ENCODE measurements at regions not wholly inside any gene's neighbourhood (a gene's known extent, or its start where the extent isn't known, plus 50 kb on each side); places are given as distances from the start of the nearest gene placed in this dataset.

DNA sequence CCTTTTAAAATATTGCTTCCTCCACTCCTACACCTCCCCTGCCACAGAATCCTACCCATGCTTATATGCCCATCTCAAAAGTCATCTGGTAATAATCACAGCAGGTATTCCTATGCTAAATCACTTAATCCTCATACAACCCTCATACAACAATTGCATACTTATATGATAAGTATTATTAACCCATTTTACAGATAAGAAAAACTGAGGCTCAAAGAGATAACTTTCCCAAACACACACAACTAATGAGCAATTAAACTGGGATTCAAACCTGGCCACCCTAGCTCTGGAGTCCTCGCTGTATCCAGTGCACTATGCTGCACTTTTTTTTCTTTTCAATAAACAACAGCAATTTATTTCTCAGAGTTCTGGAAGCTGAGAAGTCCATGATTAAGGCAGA lies 99.8 kb upstream of the TSPAN5 start:
- DNase-seq = no peak

GRCh38 chr4:98754736-98755135 lies 96.3 kb upstream of the TSPAN5 start:
- DNase-seq = no peak

DNA sequence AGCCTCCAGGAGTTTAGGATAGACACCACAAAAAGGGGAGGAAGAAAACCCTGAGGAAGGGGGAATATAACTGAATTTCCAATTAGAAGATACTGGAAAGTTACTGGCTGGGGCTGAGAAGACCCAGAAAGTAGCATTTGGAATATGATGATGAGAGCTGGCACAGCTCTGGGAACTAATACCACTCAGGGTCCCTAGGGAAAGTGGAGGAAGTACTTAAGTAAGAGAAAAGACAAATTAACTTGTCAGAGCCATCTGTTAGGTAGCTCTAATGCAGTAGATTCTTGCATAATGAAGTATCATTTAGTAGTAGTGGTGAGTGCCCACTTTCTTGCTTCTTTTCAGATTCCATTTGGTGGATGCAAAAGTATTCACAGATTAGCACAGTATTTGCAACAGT lies 90.8 kb upstream of the TSPAN5 start:
- DNase-seq = no peak

DNA sequence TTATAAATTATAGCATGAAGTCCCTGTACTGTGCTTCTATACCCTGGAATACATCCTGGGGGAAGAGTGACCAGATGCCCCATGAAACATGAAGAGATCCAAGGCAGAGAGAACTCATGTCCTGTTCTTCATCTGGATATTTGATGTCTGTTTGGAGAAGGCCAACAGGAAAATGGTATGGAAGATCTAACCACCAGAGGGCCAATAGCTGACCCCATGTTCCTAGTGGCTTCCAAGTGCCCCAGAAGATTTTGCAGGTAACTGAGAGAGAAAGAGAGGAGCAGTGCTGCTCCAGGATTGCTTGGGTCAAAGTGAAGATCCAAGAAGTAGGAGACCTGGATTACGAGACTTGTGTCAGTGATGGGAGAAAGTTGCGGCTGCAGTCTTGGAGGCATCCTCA lies 90.2 kb upstream of the TSPAN5 start:
- no peak for DNase-seq

- DNase-seq = no peak
Measured at GRCh38 chr4:98747393-98748091, 89.1 kb upstream of the TSPAN5 start.

GRCh38 chr4:98746936-98747335 lies 88.5 kb upstream of the TSPAN5 start:
- no peak for DNase-seq

- no peak for DNase-seq
Measured at GRCh38 chr4:98746530-98746929, 88.1 kb upstream of the TSPAN5 start.

GRCh38 chr4:98745366-98745765 lies 87.0 kb upstream of the TSPAN5 start:
- DNase-seq = peak in 1 of 2 donors; percentile 7

DNA sequence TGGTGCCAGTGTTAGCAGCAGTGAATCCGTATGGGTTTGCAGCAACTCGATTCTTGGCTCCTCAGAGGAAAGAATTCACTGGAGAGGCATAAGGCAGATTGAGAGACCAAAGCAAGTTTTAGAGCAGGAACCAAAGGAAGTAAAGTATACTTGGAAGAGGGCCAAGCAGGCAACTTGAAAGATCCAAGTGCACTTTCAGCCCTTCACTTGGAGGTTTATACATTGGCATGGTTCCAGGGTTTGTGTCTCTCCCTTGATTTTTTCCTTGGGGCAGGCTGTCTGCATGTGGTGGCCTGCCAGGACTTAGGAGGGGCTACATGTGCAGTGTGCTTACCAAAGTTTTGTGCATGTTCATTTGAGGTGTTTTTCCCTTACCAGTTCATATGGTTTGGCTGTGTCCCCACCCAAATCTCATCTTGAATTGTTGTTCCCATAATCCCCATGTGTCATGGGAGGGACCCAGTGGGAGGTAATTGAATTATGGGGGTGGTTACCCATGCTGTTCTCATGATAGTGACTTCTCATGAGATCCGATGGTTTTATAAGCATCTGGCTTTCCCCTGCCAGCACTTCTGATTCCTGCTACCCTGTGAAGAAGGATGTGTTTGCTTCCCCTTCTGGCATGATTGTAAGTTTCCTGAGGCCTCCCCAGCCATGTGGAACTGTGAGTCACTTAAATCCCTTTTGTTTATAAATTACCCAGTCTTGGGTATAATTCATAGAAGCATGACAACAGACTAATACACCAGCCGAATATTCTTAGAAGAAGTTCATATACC lies 86.2 kb upstream of the TSPAN5 start:
- DNase-seq = no peak

DNA sequence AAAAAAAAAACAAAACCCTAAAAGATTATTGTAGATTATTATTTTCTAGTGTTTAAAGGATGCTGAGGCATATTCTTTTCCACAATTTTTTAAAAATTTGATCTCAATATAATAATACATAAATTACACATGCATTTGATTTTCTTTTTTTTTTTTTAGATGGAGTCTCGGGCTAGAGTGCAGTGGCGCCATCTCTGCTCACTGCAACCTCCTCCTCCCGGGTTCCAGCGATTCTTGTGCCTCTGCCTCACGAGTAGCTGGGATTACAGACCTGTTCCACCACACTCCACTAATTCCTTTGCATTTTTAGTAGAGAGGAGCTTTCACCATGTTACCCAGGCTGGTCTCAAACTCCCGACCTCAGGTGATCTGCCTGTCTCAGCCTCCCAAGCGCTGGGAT lies 83.5 kb upstream of the TSPAN5 start:
- no peak for DNase-seq

GRCh38 chr4:98739751-98740150 lies 81.3 kb upstream of the TSPAN5 start:
- DNase-seq = no peak

DNA sequence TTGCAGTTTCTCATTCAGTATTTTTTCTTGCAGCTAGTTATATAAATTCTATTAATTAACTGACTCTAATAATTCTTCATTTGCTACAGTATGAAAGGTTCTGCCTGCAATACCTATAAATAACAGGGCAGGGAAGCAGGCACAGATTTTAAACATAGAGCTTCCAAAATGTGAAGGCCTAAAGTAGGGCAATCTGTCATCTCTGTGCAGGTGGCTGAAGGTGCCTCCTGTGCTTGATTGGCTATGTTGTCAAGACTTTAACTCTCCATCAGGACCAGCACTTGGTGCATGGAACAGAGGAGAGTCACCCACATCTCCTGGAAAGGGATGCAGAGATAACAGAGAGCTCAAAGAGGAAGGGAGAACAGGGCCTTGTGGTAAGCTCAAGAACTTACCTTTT lies 75.2 kb upstream of the TSPAN5 start:
- no peak for DNase-seq

DNA sequence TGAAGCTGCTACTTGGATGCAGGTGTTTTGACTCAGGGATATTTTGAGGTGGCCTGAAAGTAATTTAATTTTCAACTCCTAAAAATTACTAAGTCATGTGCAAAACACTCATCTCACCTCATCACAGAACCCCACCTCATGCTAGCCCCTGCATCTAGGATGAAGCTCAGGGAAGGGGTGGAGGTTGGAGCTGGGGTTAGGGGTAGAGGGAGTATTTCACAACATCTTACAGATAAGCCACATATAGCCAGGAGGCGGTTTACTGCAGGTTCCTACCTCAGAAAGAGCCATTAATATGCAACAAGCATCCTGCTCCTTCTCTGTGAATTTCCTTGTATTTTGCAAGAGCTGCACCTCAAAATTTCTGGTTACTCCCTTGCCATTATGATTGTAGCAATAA lies 70.5 kb upstream of the TSPAN5 start:
- DNase-seq = no peak

GRCh38 chr4:98728433-98728832 lies 70.0 kb upstream of the TSPAN5 start:
- DNase-seq = peak in 1 of 2 donors; percentile 55

GRCh38 chr4:98722000-98722399 lies 63.6 kb upstream of the TSPAN5 start:
- no peak for DNase-seq

DNA sequence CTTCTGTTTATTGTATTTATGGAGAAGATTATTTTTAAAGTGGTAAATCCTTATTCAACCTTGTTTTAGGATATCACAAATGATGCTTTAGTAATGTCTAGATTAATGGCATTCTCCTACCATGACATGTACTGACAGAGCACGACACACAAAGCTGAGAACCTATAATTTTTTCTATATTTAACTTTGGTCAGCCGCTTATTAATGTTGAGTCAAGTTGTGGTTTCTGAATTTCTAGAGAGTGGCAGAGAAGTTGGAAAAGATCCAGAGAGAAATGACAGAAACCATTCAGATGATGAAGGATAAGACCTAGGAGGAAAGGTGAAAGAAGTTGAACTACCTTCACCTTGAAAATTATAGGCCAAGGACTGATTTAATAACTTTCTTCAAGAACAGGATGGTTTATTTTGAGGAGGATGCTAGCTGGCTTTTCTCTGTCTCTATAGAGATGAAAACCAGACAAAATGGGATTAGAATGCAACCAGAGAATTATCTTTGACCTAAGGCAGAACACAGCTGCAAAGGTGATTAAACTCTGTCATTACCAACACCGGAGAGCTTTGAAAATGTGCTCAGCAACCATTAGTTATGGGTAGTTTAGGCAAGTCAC lies 62.6 kb upstream of the TSPAN5 start:
- no peak for DNase-seq

GRCh38 chr4:98716796-98717195 lies 58.4 kb upstream of the TSPAN5 start:
- DNase-seq = no peak

DNA sequence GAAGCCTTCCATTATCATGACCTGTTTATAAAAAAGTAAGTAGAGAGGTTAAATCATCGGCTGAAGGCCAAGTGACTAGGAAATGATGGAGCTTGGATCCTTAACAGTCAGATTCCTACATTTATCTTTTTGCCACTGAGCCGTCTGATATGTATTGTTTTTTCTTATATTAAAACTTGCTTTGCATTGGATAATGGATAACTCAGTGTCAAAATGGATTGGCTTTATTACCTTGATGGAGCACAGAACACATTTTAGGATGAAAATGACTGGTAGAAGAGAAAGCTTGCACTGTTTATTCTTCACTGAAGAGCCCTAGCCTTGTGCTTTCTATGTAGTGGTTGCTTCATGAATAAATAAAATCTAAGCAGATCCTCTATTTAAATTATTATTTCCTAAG lies 54.2 kb upstream of the TSPAN5 start:
- DNase-seq = no peak

DNA sequence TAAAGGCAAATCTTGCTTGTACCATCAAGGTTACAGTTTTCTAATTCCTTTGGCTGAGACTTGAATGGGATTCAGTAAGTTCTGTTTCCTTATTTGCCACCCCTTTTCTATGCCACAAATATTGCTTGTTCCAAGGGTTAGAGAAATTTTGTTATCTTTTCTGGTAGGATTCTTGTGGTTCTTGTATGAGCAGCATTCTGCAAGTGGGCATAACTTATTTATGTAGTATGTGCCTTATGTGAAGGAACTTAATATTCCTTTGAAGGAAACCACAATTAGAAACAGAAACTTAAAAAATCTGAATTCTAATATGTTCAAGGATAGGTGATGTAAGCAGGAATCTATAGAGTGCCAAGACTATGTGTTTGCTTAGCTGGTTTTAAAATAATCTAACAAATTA lies 53.1 kb upstream of the TSPAN5 start:
- DNase-seq = no peak

- no peak for DNase-seq
Measured at GRCh38 chr4:98710831-98711230, 52.4 kb upstream of the TSPAN5 start.
